ENCODE measurements at regions not wholly inside any gene's neighbourhood (a gene's known extent, or its start where the extent isn't known, plus 50 kb on each side); places are given as distances from the start of the nearest gene placed in this dataset.

- TF ChIP-seq CTCF (conservative IDR thresholded peaks at IDR 0.05; ENCODE audit: low read length) (no peak), EZH2phosphoT487 (IDR thresholded peaks at IDR 0.05; ENCODE audit: borderline replicate concordance) (no peak)
These were observed 293.3 kb upstream of the RGMA start for GRCh38 chr15:93382200-93382820.

Measured in Loucy (cell line).